DND-41 (cell line): ENCODE measurements at regions not wholly inside any gene's neighbourhood (a gene's known extent, or its start where the extent isn't known, plus 50 kb on each side); places are given as distances from the start of the nearest gene placed in this dataset.
"Not testable (repeated sequence)": the region's sequence is repeated elsewhere in the genome, so short reads cannot be mapped to it uniquely, and the experiment has no call there.

ENCODE experiments used
- ATAC-seq: fragments of 200-7000 bp; cut with Tn5 transposase; 3 replicates; pipeline ENCODE4 v1.9.1; 2021; ENCODE audit warnings: low read depth; ENCODE audit not compliant: insufficient read depth
- DNase-seq: peaks from one replicate; pipeline ENCODE4 v3.0.0-alpha.2; 2020
- H2AFZ ChIP-seq: 2 replicates; pipeline ENCODE4 v1.6.0; 2012; ENCODE audit warnings: low read depth, low read length
- H3K27ac ChIP-seq: 2 replicates; pipeline ENCODE4 v1.5.1; 2012; ENCODE audit warnings: low read length, inconsistent platforms
- H3K27me3 ChIP-seq: fragments of 200-600 bp; sonication (generic); 2 replicates; pipeline ENCODE4 v1.6.0; 2012; ENCODE audit warnings: low read length, mild to moderate bottlenecking, inconsistent platforms; ENCODE audit not compliant: insufficient read depth, poor library complexity
- H3K36me3 ChIP-seq: 2 replicates; pipeline ENCODE4 v1.5.1; 2012; ENCODE audit warnings: low read length, inconsistent platforms; ENCODE audit not compliant: insufficient read depth
- H3K4me1 ChIP-seq: 2 replicates; pipeline ENCODE4 v1.5.1; 2012; ENCODE audit warnings: mild to moderate bottlenecking, low read length; ENCODE audit not compliant: insufficient read depth
- H3K4me2 ChIP-seq: 2 replicates; pipeline ENCODE4 v1.6.0; 2012; ENCODE audit warnings: mild to moderate bottlenecking, moderate library complexity, low read length, inconsistent platforms; ENCODE audit not compliant: insufficient read depth
- H3K4me3 ChIP-seq, 2 experiments: fragments of 200-600 bp in 1 of 2; shearing (Covaris generic) in 1 of 2; 2 replicates each; pipeline ENCODE4 v1.5.1; 2012 to 2016; ENCODE audit warnings: inconsistent platforms in 2 of 2, low read length in 2 of 2, mild to moderate bottlenecking in 2 of 2, low read depth in 1 of 2, moderate library complexity in 1 of 2
- H3K79me2 ChIP-seq: 2 replicates; pipeline ENCODE4 v1.6.0; 2012; ENCODE audit warnings: low read length, inconsistent platforms; ENCODE audit not compliant: insufficient read depth
- H3K9ac ChIP-seq: 2 replicates; pipeline ENCODE4 v1.6.0; 2012; ENCODE audit warnings: low read depth, mild to moderate bottlenecking, inconsistent platforms, low read length, moderate library complexity
- H3K9me3 ChIP-seq: 2 replicates; pipeline ENCODE4 v1.5.1; 2012; ENCODE audit warnings: low read length, moderate library complexity, mild to moderate bottlenecking, inconsistent platforms; ENCODE audit not compliant: insufficient read depth, severe bottlenecking
- H4K20me1 ChIP-seq: 2 replicates; pipeline ENCODE4 v1.6.0; 2012; ENCODE audit warnings: low read length; ENCODE audit not compliant: insufficient read depth

DNA sequence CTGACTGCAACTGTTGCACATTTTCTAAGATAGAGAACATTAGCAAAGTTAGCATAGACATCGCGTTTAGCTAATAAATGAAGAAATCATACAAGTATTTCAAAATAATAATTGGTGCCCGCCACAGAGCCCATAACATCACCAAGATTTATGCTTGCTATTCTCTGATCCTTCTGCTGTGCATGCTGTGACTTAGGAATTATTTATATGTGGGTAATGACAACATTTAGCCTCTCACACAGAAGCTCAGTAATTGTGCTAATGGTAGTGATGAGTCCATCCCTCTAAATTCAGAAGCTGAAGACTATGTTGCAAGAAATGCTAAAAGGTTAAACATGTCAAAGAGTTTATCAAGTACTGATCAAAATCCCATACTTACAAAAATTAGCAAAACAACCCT lies 677.0 kb upstream of the PABPC5 start:
- H4K20me1 ChIP-seq, H3K36me3 ChIP-seq, H3K9me3 ChIP-seq, H3K4me2 ChIP-seq, H3K27me3 ChIP-seq, H3K27ac ChIP-seq, H3K79me2 ChIP-seq, H3K9ac ChIP-seq, H2AFZ ChIP-seq, H3K4me3 ChIP-seq, DNase-seq, ATAC-seq, H3K4me1 ChIP-seq: not testable (repeated sequence)

DNA sequence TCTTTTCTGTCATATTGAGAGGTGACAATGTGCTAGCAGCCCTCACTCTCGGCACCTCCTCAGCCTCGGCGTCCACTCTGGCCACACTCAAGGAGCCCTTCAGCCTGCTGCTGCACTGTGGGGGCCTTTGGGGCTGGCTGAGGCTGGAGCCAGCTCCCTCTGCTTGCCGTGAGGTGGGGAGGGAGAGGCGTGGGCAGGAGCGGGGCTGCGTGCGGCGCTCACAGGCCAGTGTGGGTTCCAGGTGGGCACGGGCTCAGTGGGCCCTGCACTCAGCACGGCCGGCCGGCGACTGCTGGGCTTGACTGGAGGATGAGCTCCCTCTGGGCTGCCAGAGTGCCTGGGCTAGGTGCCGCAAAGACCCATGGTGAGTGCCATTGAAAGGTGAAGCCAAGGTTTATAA lies 669.2 kb upstream of the PABPC5 start:
- H3K36me3 ChIP-seq, H3K27ac ChIP-seq, H2AFZ ChIP-seq, H4K20me1 ChIP-seq, H3K9me3 ChIP-seq, H3K4me1 ChIP-seq, H3K9ac ChIP-seq, H3K4me3 ChIP-seq, DNase-seq, ATAC-seq, H3K27me3 ChIP-seq, H3K79me2 ChIP-seq, H3K4me2 ChIP-seq: not testable (repeated sequence)

DNA sequence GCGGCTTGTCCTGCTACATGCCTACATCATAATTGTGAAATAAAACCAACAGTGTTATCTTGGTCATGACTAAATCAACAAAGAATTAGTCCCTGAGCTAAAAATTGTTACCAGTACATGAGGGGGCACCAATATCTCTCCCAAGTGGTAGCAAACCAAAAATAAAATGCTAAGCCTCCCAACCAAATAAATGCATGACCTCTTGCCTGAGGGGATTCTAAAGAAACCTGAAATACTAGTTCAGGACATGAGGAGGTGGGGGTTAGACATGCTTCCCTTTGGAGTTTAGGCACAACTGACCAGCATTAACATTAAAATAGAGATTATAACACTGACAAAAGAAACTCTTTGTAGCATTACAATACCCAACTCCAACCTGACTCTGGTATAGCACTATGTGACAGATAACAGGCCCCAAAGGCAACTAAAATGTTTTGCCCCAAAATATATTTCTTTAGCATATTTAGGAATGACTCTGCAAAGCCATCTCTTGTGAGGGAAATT lies 654.3 kb upstream of the PABPC5 start:
- not testable (repeated sequence) for H3K4me3 ChIP-seq, H3K9ac ChIP-seq, H3K9me3 ChIP-seq, H3K27me3 ChIP-seq, H3K4me2 ChIP-seq, ATAC-seq, H3K27ac ChIP-seq, H2AFZ ChIP-seq, DNase-seq, H4K20me1 ChIP-seq, H3K36me3 ChIP-seq, H3K79me2 ChIP-seq, H3K4me1 ChIP-seq
